Esophagus muscularis mucosa (tissue), 4 donors: ENCODE measurements at regions not wholly inside any gene's neighbourhood (a gene's known extent, or its start where the extent isn't known, plus 50 kb on each side); places are given as distances from the start of the nearest gene placed in this dataset.

Experiments used
- EP300 ChIP-seq: sonication (generic); formaldehyde crosslinking; IDR thresholded peaks from one replicate; pipeline ENCODE4 v1.6.1; 2017; ENCODE audit warnings: antibody characterized with exemption
- POLR2A ChIP-seq: fragments of 450-650 bp; IDR thresholded peaks from one replicate; pipeline ENCODE4 v1.6.1; 2017; ENCODE audit warnings: antibody characterized with exemption, moderate library complexity, mild to moderate bottlenecking, low read depth
- TF ChIP-seq, protein P1 (sequence below), 3 experiments: fragments of 200-600 bp in 2 of 3; fragments of 450-650 bp in 1 of 3; sonication (generic) in 2 of 3; IDR thresholded peaks; one replicate each; pipeline ENCODE4 v1.5.1; 2017 to 2019; ENCODE audit warnings: antibody characterized with exemption in 3 of 3, mild to moderate bottlenecking in 2 of 3, moderate library complexity in 1 of 3

DNA sequence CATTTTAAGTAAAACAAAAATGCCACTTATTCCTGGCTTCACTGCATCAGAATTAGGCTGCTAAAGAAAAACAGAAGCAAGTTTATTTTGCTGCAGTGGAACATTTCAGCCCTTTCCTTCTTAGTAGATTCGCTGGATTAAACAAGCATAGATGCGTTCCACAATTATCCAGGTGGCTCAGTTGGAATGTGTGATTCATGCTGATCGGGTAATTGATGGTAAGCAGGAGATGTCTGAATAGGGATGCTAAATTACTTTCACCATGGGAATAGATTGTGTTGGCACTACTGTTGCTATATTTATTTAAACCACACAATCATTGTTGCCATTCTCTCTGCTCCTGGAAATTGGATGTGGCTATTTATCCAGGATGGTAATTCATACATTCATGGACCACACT is 440.1 kb upstream of the DDI1 start:
- TF ChIP-seq, protein P1, sequence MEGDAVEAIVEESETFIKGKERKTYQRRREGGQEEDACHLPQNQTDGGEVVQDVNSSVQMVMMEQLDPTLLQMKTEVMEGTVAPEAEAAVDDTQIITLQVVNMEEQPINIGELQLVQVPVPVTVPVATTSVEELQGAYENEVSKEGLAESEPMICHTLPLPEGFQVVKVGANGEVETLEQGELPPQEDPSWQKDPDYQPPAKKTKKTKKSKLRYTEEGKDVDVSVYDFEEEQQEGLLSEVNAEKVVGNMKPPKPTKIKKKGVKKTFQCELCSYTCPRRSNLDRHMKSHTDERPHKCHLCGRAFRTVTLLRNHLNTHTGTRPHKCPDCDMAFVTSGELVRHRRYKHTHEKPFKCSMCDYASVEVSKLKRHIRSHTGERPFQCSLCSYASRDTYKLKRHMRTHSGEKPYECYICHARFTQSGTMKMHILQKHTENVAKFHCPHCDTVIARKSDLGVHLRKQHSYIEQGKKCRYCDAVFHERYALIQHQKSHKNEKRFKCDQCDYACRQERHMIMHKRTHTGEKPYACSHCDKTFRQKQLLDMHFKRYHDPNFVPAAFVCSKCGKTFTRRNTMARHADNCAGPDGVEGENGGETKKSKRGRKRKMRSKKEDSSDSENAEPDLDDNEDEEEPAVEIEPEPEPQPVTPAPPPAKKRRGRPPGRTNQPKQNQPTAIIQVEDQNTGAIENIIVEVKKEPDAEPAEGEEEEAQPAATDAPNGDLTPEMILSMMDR (IDR thresholded peaks at IDR 0.05): no peak
- no peak for TF ChIP-seq EP300
- TF ChIP-seq POLR2A: no peak
